BJ (cell line): ENCODE measurements at regions not wholly inside any gene's neighbourhood (a gene's known extent, or its start where the extent isn't known, plus 50 kb on each side); places are given as distances from the start of the nearest gene placed in this dataset.

Source experiments
- CTCF ChIA-PET: fragments of 350-600 bp; formaldehyde crosslinking; extraction: SDS; loops from one replicate; lab custom pipeline; 2021; ENCODE audit warnings: antibody characterized with exemption, inconsistent platforms; lab: Yijun Ruan, JAX
- POLR2A ChIA-PET: fragments of 300-600 bp; sonication (Branson Sonifier 250); formaldehyde crosslinking; extraction: SDS; loops from one replicate; lab custom pipeline; 2021; ENCODE audit warnings: antibody characterized with exemption; lab: Charles Lee
- DNase-seq: peaks from one replicate; pipeline ENCODE4 v3.0.0-alpha.2; 2011; ENCODE audit warnings: low read depth
- H3K27me3 ChIP-seq: 2 replicates; pipeline ENCODE4 v1.6.0; 2011; ENCODE audit warnings: low read length; ENCODE audit not compliant: control insufficient read depth, insufficient read depth
- H3K36me3 ChIP-seq: 2 replicates; pipeline ENCODE4 v1.5.1; 2011; ENCODE audit warnings: low read length; ENCODE audit not compliant: control insufficient read depth, insufficient read depth
- H3K4me3 ChIP-seq: 2 replicates; pipeline ENCODE4 v1.5.1; 2011; ENCODE audit warnings: low read depth, mild to moderate bottlenecking, control low read depth, low read length
- TF ChIP-seq, protein P1 (sequence below): IDR thresholded peaks from 2 replicates; pipeline ENCODE4 v1.5.1; 2011; ENCODE audit warnings: low read depth, mild to moderate bottlenecking, control low read depth, inconsistent platforms, low read length, moderate library complexity; ENCODE audit not compliant: insufficient read depth

DNA sequence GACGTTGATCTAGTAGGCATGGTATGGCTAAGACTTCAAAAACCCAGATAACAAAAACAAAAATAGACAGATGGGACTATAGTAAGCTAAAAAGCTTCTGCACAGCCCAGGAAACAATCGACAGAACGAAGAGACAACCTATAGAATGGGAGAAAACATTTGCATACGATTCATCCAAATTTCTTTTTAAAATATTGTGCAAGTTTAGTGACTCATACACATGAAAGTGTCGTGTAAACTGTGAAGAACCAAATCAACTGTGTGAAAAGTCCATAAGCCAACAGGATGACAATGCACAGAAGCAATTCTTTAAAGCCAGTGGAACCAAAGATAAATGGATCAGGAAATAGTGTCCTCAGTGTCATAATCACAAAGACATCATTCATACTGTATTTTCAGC, 671.1 kb downstream of the RNF144A start:
- TF ChIP-seq, protein P1, sequence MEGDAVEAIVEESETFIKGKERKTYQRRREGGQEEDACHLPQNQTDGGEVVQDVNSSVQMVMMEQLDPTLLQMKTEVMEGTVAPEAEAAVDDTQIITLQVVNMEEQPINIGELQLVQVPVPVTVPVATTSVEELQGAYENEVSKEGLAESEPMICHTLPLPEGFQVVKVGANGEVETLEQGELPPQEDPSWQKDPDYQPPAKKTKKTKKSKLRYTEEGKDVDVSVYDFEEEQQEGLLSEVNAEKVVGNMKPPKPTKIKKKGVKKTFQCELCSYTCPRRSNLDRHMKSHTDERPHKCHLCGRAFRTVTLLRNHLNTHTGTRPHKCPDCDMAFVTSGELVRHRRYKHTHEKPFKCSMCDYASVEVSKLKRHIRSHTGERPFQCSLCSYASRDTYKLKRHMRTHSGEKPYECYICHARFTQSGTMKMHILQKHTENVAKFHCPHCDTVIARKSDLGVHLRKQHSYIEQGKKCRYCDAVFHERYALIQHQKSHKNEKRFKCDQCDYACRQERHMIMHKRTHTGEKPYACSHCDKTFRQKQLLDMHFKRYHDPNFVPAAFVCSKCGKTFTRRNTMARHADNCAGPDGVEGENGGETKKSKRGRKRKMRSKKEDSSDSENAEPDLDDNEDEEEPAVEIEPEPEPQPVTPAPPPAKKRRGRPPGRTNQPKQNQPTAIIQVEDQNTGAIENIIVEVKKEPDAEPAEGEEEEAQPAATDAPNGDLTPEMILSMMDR = no peak
- POLR2A ChIA-PET = no interaction called here
- Histone ChIP-seq H3K36me3 (no peaks in the 10 kb centered on the region), H3K27me3 (no peaks in the 10 kb centered on the region), H3K4me3 (no peak overlapping the region)
- DNase-seq = no peak
- CTCF ChIA-PET = no interaction called here

DNA sequence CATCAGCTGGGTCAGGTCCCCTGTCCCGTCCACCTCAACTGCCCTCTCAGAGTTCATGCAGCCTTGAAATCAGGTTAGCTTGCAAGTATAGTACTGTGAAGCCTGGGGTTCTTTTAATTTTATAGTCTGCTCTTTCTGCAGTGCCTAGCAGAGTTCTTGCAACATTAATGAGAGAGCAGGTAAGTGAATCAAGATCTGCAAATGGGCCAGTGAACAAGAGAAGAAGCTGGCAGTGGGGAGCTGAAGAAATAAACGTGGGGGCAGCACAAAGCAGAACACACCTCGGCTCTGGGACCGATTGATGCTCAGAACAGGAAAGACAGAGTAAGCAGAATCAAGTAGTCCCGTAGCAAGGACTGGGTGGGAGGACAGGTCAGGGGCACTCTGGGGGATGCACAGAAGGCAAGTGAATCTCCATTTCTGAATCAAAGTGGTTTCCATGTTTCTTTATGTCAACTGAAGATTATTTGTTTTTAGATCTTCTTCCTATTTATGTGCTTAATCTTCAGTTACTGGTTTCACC, 675.5 kb downstream of the RNF144A start:
- no peaks in the 10 kb centered on the region for H3K36me3 ChIP-seq
- ChIA-PET CTCF (interaction anchor here (1.3 kb wide), 1 partner anchor 13 kb away, joined by 3 read pairs; no protein-coding TSS in a partner anchor), POLR2A (interaction anchor here (0.7 kb wide), 1 partner anchor 474 kb away, joined by 3 read pairs; no protein-coding TSS in a partner anchor)
- TF ChIP-seq, protein P1 = no peak
- no peak for DNase-seq
- H3K27me3 ChIP-seq = no peaks in the 10 kb centered on the region
- no peak overlapping the region for H3K4me3 ChIP-seq

DNA sequence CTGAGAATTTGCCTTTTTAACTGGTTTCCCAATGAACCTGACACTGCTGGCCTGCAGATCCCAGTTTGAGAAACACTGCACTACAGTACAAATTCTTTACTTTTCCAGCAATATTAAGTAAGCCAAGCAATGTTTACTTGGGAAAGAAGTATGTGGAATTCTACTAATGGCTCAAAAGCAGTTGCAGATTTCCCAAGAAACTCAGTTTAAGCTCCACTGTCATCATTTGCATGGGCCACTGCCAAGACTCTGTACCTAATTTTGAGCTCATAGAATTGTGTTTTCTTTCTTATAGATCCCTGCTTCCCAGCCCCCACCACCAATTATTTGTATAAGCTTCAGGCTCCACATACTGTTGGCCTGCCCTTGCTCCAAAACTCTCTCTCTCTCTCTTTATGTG, 676.1 kb downstream of the RNF144A start:
- POLR2A ChIA-PET = interaction anchor here (0.6 kb wide), 1 partner anchor 164 kb away, joined by 3 read pairs; no protein-coding TSS in a partner anchor
- no peaks in the 10 kb centered on the region for H3K27me3 ChIP-seq
- no peak overlapping the region for H3K4me3 ChIP-seq
- CTCF ChIA-PET = interaction anchor here (1.3 kb wide), 1 partner anchor 14 kb away, joined by 3 read pairs; no protein-coding TSS in a partner anchor
- peak; percentile 18 for DNase-seq
- TF ChIP-seq, protein P1 = no peak
- H3K36me3 ChIP-seq = no peaks in the 10 kb centered on the region

DNA sequence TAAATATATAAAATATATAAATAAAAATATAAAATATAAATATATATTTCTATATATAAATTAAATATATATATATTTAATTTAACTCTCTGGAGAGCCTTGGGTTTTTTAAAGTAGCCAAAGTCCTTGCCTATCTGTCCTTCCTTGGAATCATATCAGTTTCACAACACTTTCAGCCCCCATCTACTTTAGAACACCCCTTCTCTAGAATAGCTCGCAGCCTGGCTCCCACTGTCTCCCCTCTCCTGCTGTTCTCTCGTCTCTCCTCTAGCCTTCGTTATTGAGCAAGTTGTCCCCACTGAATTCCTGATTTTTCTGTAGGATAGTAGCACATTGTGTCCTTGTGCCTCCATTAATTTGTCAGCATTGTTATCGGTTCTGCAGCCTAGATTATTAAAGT, 677.0 kb downstream of the RNF144A start:
- Histone ChIP-seq H3K36me3 (no peaks in the 10 kb centered on the region), H3K4me3 (no peak overlapping the region), H3K27me3 (no peaks in the 10 kb centered on the region)
- no peak for DNase-seq
- TF ChIP-seq, protein P1 = no peak
- POLR2A ChIA-PET = no interaction called here
- CTCF ChIA-PET = interaction anchor here (0.9 kb wide), 1 partner anchor 26 kb away, joined by 3 read pairs; no protein-coding TSS in a partner anchor

DNA sequence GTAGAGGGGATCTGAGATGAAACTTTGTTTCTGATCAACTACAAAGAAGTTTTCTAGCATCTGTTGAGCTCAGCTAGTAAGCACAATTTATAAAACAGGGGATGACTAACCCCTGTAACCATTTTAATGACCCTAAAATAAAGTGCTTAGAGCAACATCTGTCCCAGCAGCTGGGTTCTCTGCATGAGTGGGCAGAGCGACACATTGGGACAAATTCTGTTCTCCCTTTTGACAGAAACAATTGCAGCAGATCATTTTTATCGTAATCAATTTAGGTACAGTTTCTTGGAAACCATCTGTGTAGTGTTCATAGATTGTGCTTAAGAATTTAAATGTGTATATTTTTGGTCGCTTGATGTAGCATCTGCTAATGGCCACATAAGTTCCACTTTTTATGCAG, 678.0 kb downstream of the RNF144A start:
- Histone ChIP-seq H3K27me3 (no peaks in the 10 kb centered on the region), H3K4me3 (no peak overlapping the region), H3K36me3 (no peaks in the 10 kb centered on the region)
- no peak for DNase-seq
- TF ChIP-seq, protein P1 = no peak
- CTCF ChIA-PET = interaction anchor here (0.9 kb wide), 1 partner anchor 25 kb away, joined by 3 read pairs; no protein-coding TSS in a partner anchor
- POLR2A ChIA-PET = no interaction called here
